ENCODE measurements at regions not wholly inside any gene's neighbourhood (a gene's known extent, or its start where the extent isn't known, plus 50 kb on each side); places are given as distances from the start of the nearest gene placed in this dataset.
"Not testable (repeated sequence)": the region's sequence is repeated elsewhere in the genome, so short reads cannot be mapped to it uniquely, and the experiment has no call there.

- DNase-seq (ENCODE audit: low spot score), result no peak
Measured at GRCh38 chr1:117707371-117707770, 101.5 kb downstream of the TENT5C start.

- DNase-seq (ENCODE audit: low spot score), result no peak
Measured at GRCh38 chr1:117708323-117709248, 102.7 kb downstream of the TENT5C start.

GRCh38 chr1:117709249-117709691, 103.4 kb downstream of the TENT5C start:
- DNase-seq (ENCODE audit: low spot score), result no peak

GRCh38 chr1:117710710-117711109, 104.9 kb downstream of the TENT5C start:
- DNase-seq (ENCODE audit: low spot score), result no peak

- DNase-seq (ENCODE audit: low spot score), result no peak
Measured at GRCh38 chr1:117712621-117713020, 106.8 kb downstream of the TENT5C start.

- DNase-seq (ENCODE audit: low spot score), result no peak
Measured at GRCh38 chr1:117714546-117714945, 108.7 kb downstream of the TENT5C start.

- not testable (repeated sequence) for DNase-seq (ENCODE audit: low spot score)
Measured at GRCh38 chr1:117716030-117716429, 110.2 kb downstream of the TENT5C start.

- not testable (repeated sequence) for DNase-seq (ENCODE audit: low spot score)
Measured at GRCh38 chr1:117717980-117718379, 112.1 kb downstream of the TENT5C start.

- DNase-seq (ENCODE audit: low spot score), result not testable (repeated sequence)
Measured at GRCh38 chr1:117718596-117718995, 112.7 kb downstream of the TENT5C start.

GRCh38 chr1:117719004-117719403, 113.2 kb downstream of the TENT5C start:
- DNase-seq (ENCODE audit: low spot score), result no peak

GRCh38 chr1:117732065-117732797, 126.4 kb downstream of the TENT5C start:
- DNase-seq (ENCODE audit: low spot score), result no peak

GRCh38 chr1:117732956-117733355, 127.1 kb downstream of the TENT5C start:
- DNase-seq (ENCODE audit: low spot score), result no peak

GRCh38 chr1:117734403-117734802, 128.6 kb downstream of the TENT5C start:
- DNase-seq (ENCODE audit: low spot score), result no peak

GRCh38 chr1:117735045-117735992, 129.5 kb downstream of the TENT5C start:
- peak; percentile 26 for DNase-seq (ENCODE audit: low spot score)

- DNase-seq (ENCODE audit: low spot score), result no peak
Measured at GRCh38 chr1:117739504-117739903, 133.7 kb downstream of the TENT5C start.

GRCh38 chr1:117740496-117740895, 134.6 kb downstream of the TENT5C start:
- no peak for DNase-seq (ENCODE audit: low spot score)

- DNase-seq (ENCODE audit: low spot score), result not testable (repeated sequence)
Measured at GRCh38 chr1:117746565-117746964, 140.7 kb downstream of the TENT5C start.

GRCh38 chr1:117747605-117748004, 141.8 kb downstream of the TENT5C start:
- no peak for DNase-seq (ENCODE audit: low spot score)

- DNase-seq (ENCODE audit: low spot score), result no peak
Measured at GRCh38 chr1:117751321-117751720, 145.5 kb downstream of the TENT5C start.

GRCh38 chr1:117752661-117753060, 146.8 kb downstream of the TENT5C start:
- no peak for DNase-seq (ENCODE audit: low spot score)

- no peak for DNase-seq (ENCODE audit: low spot score)
Measured at GRCh38 chr1:117753232-117753631, 147.4 kb downstream of the TENT5C start.

GRCh38 chr1:117753652-117754051, 147.8 kb downstream of the TENT5C start:
- no peak for DNase-seq (ENCODE audit: low spot score)
